Neural crest cell (in vitro differentiated cells): ENCODE measurements at regions not wholly inside any gene's neighbourhood (a gene's known extent, or its start where the extent isn't known, plus 50 kb on each side); places are given as distances from the start of the nearest gene placed in this dataset.

Experiments used
- DNase-seq: peaks from one replicate; pipeline ENCODE4 v3.0.0; 2021; ENCODE audit warnings: low read depth, mixed read lengths, low spot score
- H3K27ac Mint-ChIP-seq: one replicate; pipeline ENCODE4 v1.8.0; 2021; ENCODE audit warnings: mild to moderate bottlenecking, mixed read lengths; ENCODE audit not compliant: unreplicated experiment
- H3K27me3 Mint-ChIP-seq: 2 replicates; pipeline ENCODE4 v1.8.0; 2021; ENCODE audit warnings: low read depth, mild to moderate bottlenecking, mixed read lengths
- H3K36me3 Mint-ChIP-seq: 2 replicates; pipeline ENCODE4 v1.8.0; 2021; ENCODE audit warnings: low read depth, mild to moderate bottlenecking, mixed read lengths
- H3K4me1 Mint-ChIP-seq: 2 replicates; pipeline ENCODE4 v1.8.0; 2021; ENCODE audit warnings: mixed read lengths
- H3K4me3 Mint-ChIP-seq: one replicate; pipeline ENCODE4 v1.8.0; 2021; ENCODE audit warnings: mild to moderate bottlenecking, mixed read lengths
- H3K9me3 Mint-ChIP-seq: 2 replicates; pipeline ENCODE4 v1.8.0; 2021; ENCODE audit warnings: mixed read lengths
- CTCF ChIP-seq: fragments of 200-600 bp; sonication (generic); conservative IDR thresholded peaks from 2 replicates; pipeline ENCODE4 v1.5.0; 2021; ENCODE audit warnings: antibody characterized with exemption, mild to moderate bottlenecking

GRCh38 chr2:146143971-146144370, 1624.1 kb upstream of the ZEB2 start:
- Mint-ChIP-seq H3K9me3 (peaks cover 8% of the 10 kb centered on the region), H3K36me3 (no peaks in the 10 kb centered on the region), H3K27ac (no peak overlapping the region), H3K4me1 (peaks cover 30% of the 10 kb centered on the region), H3K27me3 (no peaks in the 10 kb centered on the region), H3K4me3 (no peak overlapping the region)
- no peak for TF ChIP-seq CTCF
- DNase-seq, result no peak

- Mint-ChIP-seq H3K9me3 (peaks cover 11% of the 10 kb centered on the region), H3K4me3 (no peak overlapping the region)
Observed at GRCh38 chr2:146138820-146139219, 1618.9 kb upstream of the ZEB2 start.

GRCh38 chr2:146135245-146135644, 1615.3 kb upstream of the ZEB2 start:
- Mint-ChIP-seq H3K9me3 (peaks cover 7% of the 10 kb centered on the region), H3K27ac (no peak overlapping the region), H3K4me1 (peaks cover 6% of the 10 kb centered on the region), H3K27me3 (no peaks in the 10 kb centered on the region), H3K4me3 (no peak overlapping the region), H3K36me3 (peaks cover 11% of the 10 kb centered on the region)
- DNase-seq, result no peak
- no peak for TF ChIP-seq CTCF

More at GRCh38 chr2:146138820-146139219, 1618.9 kb upstream of the ZEB2 start:
- no peak for TF ChIP-seq CTCF
- Mint-ChIP-seq H3K27me3 (no peaks in the 10 kb centered on the region), H3K4me1 (peaks cover 18% of the 10 kb centered on the region), H3K27ac (no peak overlapping the region), H3K36me3 (peaks cover 11% of the 10 kb centered on the region)
- no peak for DNase-seq

GRCh38 chr2:146131785-146132184, 1611.9 kb upstream of the ZEB2 start:
- no peaks in the 10 kb centered on the region for H3K27me3 Mint-ChIP-seq
- H3K36me3 Mint-ChIP-seq, result peaks cover 11% of the 10 kb centered on the region
- H3K4me3 Mint-ChIP-seq, result no peak overlapping the region
- DNase-seq, result no peak
- H3K27ac Mint-ChIP-seq, result no peak overlapping the region
- peaks cover 6% of the 10 kb centered on the region for H3K4me1 Mint-ChIP-seq
- no peak for TF ChIP-seq CTCF
- H3K9me3 Mint-ChIP-seq, result peaks cover 5% of the 10 kb centered on the region

GRCh38 chr2:146131048-146131447, 1611.1 kb upstream of the ZEB2 start:
- no peak for DNase-seq
- peaks cover 3% of the 10 kb centered on the region for H3K9me3 Mint-ChIP-seq
- no peaks in the 10 kb centered on the region for H3K27me3 Mint-ChIP-seq

More at GRCh38 chr2:146131048-146131447, 1611.1 kb upstream of the ZEB2 start:
- no peak overlapping the region for H3K4me3 Mint-ChIP-seq
- H3K27ac Mint-ChIP-seq, result no peak overlapping the region
- no peak for TF ChIP-seq CTCF
- peaks cover 6% of the 10 kb centered on the region for H3K4me1 Mint-ChIP-seq
- peaks cover 6% of the 10 kb centered on the region for H3K36me3 Mint-ChIP-seq
